HG02678 (cell line): ENCODE measurements at regions not wholly inside any gene's neighbourhood (a gene's known extent, or its start where the extent isn't known, plus 50 kb on each side); places are given as distances from the start of the nearest gene placed in this dataset.
"Not testable (repeated sequence)": the region's sequence is repeated elsewhere in the genome, so short reads cannot be mapped to it uniquely, and the experiment has no call there.

ENCODE experiments used
- ATAC-seq: cut with Tn5 transposase; IDR thresholded peaks from one replicate; pipeline ENCODE4 v1.9.1; 2021; ENCODE audit warnings: mild to moderate bottlenecking, moderate library complexity; ENCODE audit not compliant: unreplicated experiment

GRCh38 chr6:141790921-141791320, 341.8 kb upstream of the GJE1 start:
- no peak for ATAC-seq

GRCh38 chr6:141788096-141788495, 344.6 kb upstream of the GJE1 start:
- ATAC-seq: no peak

GRCh38 chr6:141783585-141783984, 349.1 kb upstream of the GJE1 start:
- no peak for ATAC-seq

GRCh38 chr6:141780296-141780695, 352.4 kb upstream of the GJE1 start:
- no peak for ATAC-seq

GRCh38 chr6:141764388-141764787, 368.3 kb upstream of the GJE1 start:
- no peak for ATAC-seq

- ATAC-seq: no peak
These were observed 374.3 kb upstream of the GJE1 start for GRCh38 chr6:141758430-141758829.

GRCh38 chr6:141753180-141753579, 379.5 kb upstream of the GJE1 start:
- no peak for ATAC-seq

GRCh38 chr6:141752677-141753076, 380.0 kb upstream of the GJE1 start:
- no peak for ATAC-seq

GRCh38 chr6:141746324-141746723, 386.4 kb upstream of the GJE1 start:
- not testable (repeated sequence) for ATAC-seq

GRCh38 chr6:141744971-141745370, 387.8 kb upstream of the GJE1 start:
- no peak for ATAC-seq

GRCh38 chr6:141744194-141744925, 388.4 kb upstream of the GJE1 start:
- no peak for ATAC-seq

- no peak for ATAC-seq
These were observed 396.6 kb upstream of the GJE1 start for GRCh38 chr6:141736104-141736503.

GRCh38 chr6:141735126-141735525, 397.6 kb upstream of the GJE1 start:
- ATAC-seq: no peak

- no peak for ATAC-seq
These were observed 398.5 kb upstream of the GJE1 start for GRCh38 chr6:141734071-141734840.

GRCh38 chr6:141729146-141729545, 403.6 kb upstream of the GJE1 start:
- ATAC-seq: no peak

GRCh38 chr6:141728330-141728729, 404.4 kb upstream of the GJE1 start:
- ATAC-seq: no peak

GRCh38 chr6:141726248-141726647, 406.5 kb upstream of the GJE1 start:
- no peak for ATAC-seq

GRCh38 chr6:141724731-141725130, 408.0 kb upstream of the GJE1 start:
- no peak for ATAC-seq

- no peak for ATAC-seq
These were observed 413.2 kb upstream of the GJE1 start for GRCh38 chr6:141719476-141719875.

GRCh38 chr6:141705431-141705830, 427.3 kb upstream of the GJE1 start:
- no peak for ATAC-seq

GRCh38 chr6:141704151-141704550, 428.6 kb upstream of the GJE1 start:
- no peak for ATAC-seq

- ATAC-seq: no peak
These were observed 431.0 kb upstream of the GJE1 start for GRCh38 chr6:141701732-141702131.
